ENCODE measurements at regions not wholly inside any gene's neighbourhood (a gene's known extent, or its start where the extent isn't known, plus 50 kb on each side); places are given as distances from the start of the nearest gene placed in this dataset.
"Not testable (repeated sequence)": the region's sequence is repeated elsewhere in the genome, so short reads cannot be mapped to it uniquely, and the experiment has no call there.

DNA sequence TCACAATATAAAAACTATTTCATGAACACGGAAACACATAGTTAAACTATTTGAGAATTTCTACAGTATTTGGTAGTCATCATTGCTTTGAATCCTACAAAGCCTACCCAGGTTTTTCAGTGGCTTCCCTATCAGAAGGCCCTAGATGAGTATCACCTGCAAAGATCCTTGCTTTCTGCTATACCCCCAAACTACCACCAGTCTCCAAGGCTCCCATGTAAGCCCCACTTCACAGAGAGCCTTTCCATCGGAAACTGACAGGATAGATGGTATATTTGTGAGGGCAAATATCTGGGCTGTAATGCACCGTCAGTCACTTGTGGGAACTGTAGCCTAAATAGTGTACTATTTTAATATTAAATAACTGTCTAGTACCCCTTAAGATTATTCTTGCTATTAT is 674.3 kb downstream of the BRINP3 start:
- FAIRE-seq (no peak), DNase-seq (no peak)
- Histone ChIP-seq H3K27me3 (ENCODE audit: control insufficient read depth, insufficient read depth, low read length) (no peaks in the 10 kb centered on the region), H3K4me3 (ENCODE audit: low read length in 3 of 3) (no peak overlapping the region), H3K9me3 (ENCODE audit: control insufficient read depth in 2 of 3, insufficient read depth in 1 of 3, low read length in 3 of 3) (no peaks in the 10 kb centered on the region), H3K27ac (ENCODE audit: low read depth in 2 of 2, low read length in 2 of 2) (no peak overlapping the region), H3K9ac (ENCODE audit: low read length in 3 of 3) (no peak overlapping the region), H3K4me1 (ENCODE audit: control insufficient read depth in 2 of 3, insufficient read depth in 2 of 3, low read depth in 1 of 3, low read length in 3 of 3) (no peaks in the 10 kb centered on the region), H3K36me3 (ENCODE audit: control insufficient read depth in 2 of 3, insufficient read depth in 3 of 3, low read length in 3 of 3) (no peaks in the 10 kb centered on the region)
- TF ChIP-seq, protein P1, sequence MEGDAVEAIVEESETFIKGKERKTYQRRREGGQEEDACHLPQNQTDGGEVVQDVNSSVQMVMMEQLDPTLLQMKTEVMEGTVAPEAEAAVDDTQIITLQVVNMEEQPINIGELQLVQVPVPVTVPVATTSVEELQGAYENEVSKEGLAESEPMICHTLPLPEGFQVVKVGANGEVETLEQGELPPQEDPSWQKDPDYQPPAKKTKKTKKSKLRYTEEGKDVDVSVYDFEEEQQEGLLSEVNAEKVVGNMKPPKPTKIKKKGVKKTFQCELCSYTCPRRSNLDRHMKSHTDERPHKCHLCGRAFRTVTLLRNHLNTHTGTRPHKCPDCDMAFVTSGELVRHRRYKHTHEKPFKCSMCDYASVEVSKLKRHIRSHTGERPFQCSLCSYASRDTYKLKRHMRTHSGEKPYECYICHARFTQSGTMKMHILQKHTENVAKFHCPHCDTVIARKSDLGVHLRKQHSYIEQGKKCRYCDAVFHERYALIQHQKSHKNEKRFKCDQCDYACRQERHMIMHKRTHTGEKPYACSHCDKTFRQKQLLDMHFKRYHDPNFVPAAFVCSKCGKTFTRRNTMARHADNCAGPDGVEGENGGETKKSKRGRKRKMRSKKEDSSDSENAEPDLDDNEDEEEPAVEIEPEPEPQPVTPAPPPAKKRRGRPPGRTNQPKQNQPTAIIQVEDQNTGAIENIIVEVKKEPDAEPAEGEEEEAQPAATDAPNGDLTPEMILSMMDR (IDR thresholded peaks at IDR 0.05; ENCODE audit: borderline replicate concordance, extremely low read depth, insufficient read depth), result no peak
- intact Hi-C loops (cut with DNase I), result no loop called here

DNA sequence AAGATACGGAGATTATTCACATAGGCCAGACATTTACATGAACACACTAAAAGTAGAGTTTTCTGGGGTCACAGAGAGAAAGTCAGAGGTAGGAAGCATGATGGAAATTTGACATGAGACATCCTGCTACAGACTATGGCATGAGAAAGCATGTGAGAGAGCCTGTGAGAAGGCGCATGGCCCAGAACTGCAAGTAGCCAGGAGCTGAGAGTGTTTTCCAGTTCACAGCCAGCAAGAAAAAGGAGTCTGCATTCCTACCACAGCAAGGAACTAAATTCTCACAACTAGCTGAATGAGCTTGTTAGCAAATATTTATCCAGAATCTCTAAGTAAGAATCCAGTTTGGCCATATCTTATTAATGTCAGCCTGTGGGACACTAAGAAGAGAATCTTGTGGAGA is 673.3 kb downstream of the BRINP3 start:
- Histone ChIP-seq H3K4me3 (ENCODE audit: low read length in 3 of 3) (no peak overlapping the region), H3K27ac (ENCODE audit: low read depth in 2 of 2, low read length in 2 of 2) (no peak overlapping the region), H3K9ac (ENCODE audit: low read length in 3 of 3) (no peak overlapping the region), H3K27me3 (ENCODE audit: control insufficient read depth, insufficient read depth, low read length) (no peaks in the 10 kb centered on the region), H3K9me3 (ENCODE audit: control insufficient read depth in 2 of 3, insufficient read depth in 1 of 3, low read length in 3 of 3) (no peaks in the 10 kb centered on the region), H3K36me3 (ENCODE audit: control insufficient read depth in 2 of 3, insufficient read depth in 3 of 3, low read length in 3 of 3) (no peaks in the 10 kb centered on the region), H3K4me1 (ENCODE audit: control insufficient read depth in 2 of 3, insufficient read depth in 2 of 3, low read depth in 1 of 3, low read length in 3 of 3) (no peaks in the 10 kb centered on the region)
- intact Hi-C loops (cut with DNase I), result no loop called here
- TF ChIP-seq, protein P1 (IDR thresholded peaks at IDR 0.05; ENCODE audit: borderline replicate concordance, extremely low read depth, insufficient read depth), result no peak
- FAIRE-seq (no peak), DNase-seq (no peak)

DNA sequence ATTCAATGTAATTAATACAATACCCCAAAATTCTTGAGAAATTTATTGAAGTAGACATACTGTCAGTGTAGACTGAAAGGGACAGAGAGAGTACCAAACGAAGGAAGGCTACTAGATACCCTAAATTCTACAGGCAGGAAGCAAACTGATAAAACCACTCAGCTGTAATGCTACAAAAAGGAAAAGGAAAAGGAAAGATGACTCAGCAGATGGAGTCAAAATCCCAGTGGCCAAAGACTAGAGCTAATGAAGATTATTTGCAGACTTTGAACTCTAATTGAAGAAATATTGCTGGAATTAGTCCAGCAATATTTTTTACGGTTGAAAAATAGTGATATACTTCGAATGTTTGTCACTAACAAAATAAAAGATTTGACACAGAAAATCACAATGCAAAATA is 671.9 kb downstream of the BRINP3 start:
- no peak overlapping the region for H3K4me3 ChIP-seq (ENCODE audit: low read length in 3 of 3)
- no peaks in the 10 kb centered on the region for H3K27me3 ChIP-seq (ENCODE audit: control insufficient read depth, insufficient read depth, low read length)
- DNase-seq, result no peak
- TF ChIP-seq, protein P1 (IDR thresholded peaks at IDR 0.05; ENCODE audit: borderline replicate concordance, extremely low read depth, insufficient read depth), result no peak
- H3K27ac ChIP-seq (ENCODE audit: low read depth in 2 of 2, low read length in 2 of 2), result no peak overlapping the region
- H3K36me3 ChIP-seq (ENCODE audit: control insufficient read depth in 2 of 3, insufficient read depth in 3 of 3, low read length in 3 of 3), result no peaks in the 10 kb centered on the region
- H3K9me3 ChIP-seq (ENCODE audit: control insufficient read depth in 2 of 3, insufficient read depth in 1 of 3, low read length in 3 of 3), result no peaks in the 10 kb centered on the region
- H3K9ac ChIP-seq (ENCODE audit: low read length in 3 of 3), result no peak overlapping the region
- intact Hi-C loops (cut with DNase I), result no loop called here
- FAIRE-seq, result no peak
- H3K4me1 ChIP-seq (ENCODE audit: control insufficient read depth in 2 of 3, insufficient read depth in 2 of 3, low read depth in 1 of 3, low read length in 3 of 3), result no peaks in the 10 kb centered on the region

DNA sequence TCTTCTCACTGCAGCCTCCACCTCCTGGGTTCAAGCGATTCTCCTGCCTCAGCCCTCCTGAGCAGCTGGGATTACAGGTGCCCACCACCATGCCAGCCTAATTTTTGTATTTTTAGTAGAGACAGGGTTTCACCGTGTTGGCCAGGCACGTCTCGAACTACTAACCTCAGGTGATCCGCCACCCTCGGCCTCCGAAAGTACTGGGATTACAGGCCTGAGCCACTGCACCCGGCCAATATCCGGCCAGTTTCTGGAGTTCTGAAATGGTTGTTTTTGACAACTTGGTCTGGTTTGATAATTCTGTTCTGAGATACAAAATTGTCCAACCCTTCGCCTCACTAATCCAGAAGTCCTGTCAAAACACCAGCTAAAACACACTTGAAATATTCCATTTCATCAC is 667.0 kb downstream of the BRINP3 start:
- H3K9ac ChIP-seq (ENCODE audit: low read length in 3 of 3); H3K4me3 ChIP-seq (ENCODE audit: low read length in 3 of 3); H3K27ac ChIP-seq (ENCODE audit: low read depth in 2 of 2, low read length in 2 of 2); DNase-seq; H3K9me3 ChIP-seq (ENCODE audit: control insufficient read depth in 2 of 3, insufficient read depth in 1 of 3, low read length in 3 of 3); intact Hi-C loops (cut with DNase I); FAIRE-seq; H3K36me3 ChIP-seq (ENCODE audit: control insufficient read depth in 2 of 3, insufficient read depth in 3 of 3, low read length in 3 of 3); H3K27me3 ChIP-seq (ENCODE audit: control insufficient read depth, insufficient read depth, low read length); H3K4me1 ChIP-seq (ENCODE audit: control insufficient read depth in 2 of 3, insufficient read depth in 2 of 3, low read depth in 1 of 3, low read length in 3 of 3): not testable (repeated sequence)
